ENCODE measurements at regions not wholly inside any gene's neighbourhood (a gene's known extent, or its start where the extent isn't known, plus 50 kb on each side); places are given as distances from the start of the nearest gene placed in this dataset.

DNA sequence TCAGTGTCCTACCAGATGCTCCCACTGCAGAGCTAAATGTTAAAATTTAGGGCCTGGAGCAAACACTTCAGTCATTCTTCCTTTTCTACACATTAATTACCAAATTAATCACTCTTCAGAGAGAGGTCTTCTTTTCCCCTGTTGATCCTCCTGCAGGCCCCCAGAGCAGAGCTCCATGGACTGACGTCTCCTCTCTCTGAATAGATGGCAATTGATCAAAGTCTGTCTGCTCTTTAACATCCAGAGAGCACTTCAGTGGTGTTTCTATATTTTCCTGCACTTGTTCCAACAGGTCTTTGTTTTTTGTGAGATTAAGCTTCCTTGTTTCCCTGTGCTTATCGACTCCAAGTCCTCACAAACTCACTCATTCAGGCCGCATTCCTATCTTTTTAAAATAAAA is 239.3 kb downstream of the SIPA1L2 start:
- TF ChIP-seq CTCF (IDR thresholded peaks at IDR 0.05) (no peak), EZH2 (IDR thresholded peaks at IDR 0.05) (no peak), EZH2phosphoT487 (IDR thresholded peaks at IDR 0.05) (no peak)
